Uterus (tissue), 2 donors: ENCODE measurements at regions not wholly inside any gene's neighbourhood (a gene's known extent, or its start where the extent isn't known, plus 50 kb on each side); places are given as distances from the start of the nearest gene placed in this dataset.

Experiments
- POLR2A ChIP-seq, 2 donors: fragments of 450-650 bp; IDR thresholded peaks; one replicate each; pipeline ENCODE4 v1.6.1; 2016; ENCODE audit warnings: antibody characterized with exemption in 2 of 2, mild to moderate bottlenecking in 1 of 2, moderate library complexity in 1 of 2
- TF ChIP-seq, protein P1 (sequence below), 4 experiments: fragments of 200-600 bp in 2 of 4; fragments of 450-650 bp in 2 of 4; sonication (generic) in 2 of 4; IDR thresholded peaks; one replicate each; pipeline ENCODE4 v1.5.1; 2016 to 2019; ENCODE audit warnings: antibody characterized with exemption in 4 of 4, mild to moderate bottlenecking in 2 of 4, moderate library complexity in 1 of 4

DNA sequence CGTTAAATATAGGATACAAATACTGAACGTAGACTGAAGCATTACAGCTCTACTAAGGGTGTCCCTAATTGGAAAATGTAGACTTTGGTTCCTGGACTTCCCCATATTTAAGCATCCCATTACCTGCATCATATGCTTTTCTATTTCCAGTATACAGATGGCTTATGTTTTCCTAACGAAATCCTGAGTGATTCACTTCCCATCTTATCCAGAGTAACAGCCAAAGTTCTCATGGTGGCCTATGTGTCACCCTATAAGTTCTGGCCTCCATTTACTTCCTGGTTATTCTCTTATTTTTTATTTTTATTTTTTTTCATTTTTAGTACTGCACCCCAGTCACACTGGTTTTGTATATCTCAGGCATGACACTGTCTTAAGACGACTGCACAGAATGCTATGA lies 552.3 kb downstream of the PRDM9 start:
- TF ChIP-seq, protein P1, sequence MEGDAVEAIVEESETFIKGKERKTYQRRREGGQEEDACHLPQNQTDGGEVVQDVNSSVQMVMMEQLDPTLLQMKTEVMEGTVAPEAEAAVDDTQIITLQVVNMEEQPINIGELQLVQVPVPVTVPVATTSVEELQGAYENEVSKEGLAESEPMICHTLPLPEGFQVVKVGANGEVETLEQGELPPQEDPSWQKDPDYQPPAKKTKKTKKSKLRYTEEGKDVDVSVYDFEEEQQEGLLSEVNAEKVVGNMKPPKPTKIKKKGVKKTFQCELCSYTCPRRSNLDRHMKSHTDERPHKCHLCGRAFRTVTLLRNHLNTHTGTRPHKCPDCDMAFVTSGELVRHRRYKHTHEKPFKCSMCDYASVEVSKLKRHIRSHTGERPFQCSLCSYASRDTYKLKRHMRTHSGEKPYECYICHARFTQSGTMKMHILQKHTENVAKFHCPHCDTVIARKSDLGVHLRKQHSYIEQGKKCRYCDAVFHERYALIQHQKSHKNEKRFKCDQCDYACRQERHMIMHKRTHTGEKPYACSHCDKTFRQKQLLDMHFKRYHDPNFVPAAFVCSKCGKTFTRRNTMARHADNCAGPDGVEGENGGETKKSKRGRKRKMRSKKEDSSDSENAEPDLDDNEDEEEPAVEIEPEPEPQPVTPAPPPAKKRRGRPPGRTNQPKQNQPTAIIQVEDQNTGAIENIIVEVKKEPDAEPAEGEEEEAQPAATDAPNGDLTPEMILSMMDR (IDR thresholded peaks at IDR 0.05) = no peak
- TF ChIP-seq POLR2A (IDR thresholded peaks at IDR 0.05) = no peak
